GM18861 (cell line): ENCODE measurements at regions not wholly inside any gene's neighbourhood (a gene's known extent, or its start where the extent isn't known, plus 50 kb on each side); places are given as distances from the start of the nearest gene placed in this dataset.

Experiments used
- ATAC-seq: cut with Tn5 transposase; IDR thresholded peaks from one replicate; pipeline ENCODE4 v1.9.1; 2021; ENCODE audit not compliant: unreplicated experiment

DNA sequence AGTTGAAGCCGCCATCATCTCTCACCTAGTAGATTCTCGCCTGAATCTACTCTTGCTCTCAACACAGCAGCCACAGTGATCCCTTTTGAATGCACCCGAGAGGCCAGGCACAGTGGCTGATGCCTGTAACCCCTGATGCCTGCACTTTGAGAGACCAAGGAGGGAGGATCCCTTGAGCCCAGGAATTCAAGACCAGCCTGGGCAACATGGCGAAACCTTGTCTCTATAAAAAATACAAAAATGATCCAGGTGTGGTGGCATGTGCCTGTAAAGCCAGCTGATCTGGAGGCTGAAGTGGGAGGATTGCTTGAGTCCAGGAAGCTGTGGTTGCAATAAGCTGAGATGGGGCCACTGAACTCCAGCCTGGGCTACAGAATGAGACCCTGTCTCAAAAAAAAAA lies 60.3 kb upstream of the EML4 start:
- ATAC-seq, result no peak

DNA sequence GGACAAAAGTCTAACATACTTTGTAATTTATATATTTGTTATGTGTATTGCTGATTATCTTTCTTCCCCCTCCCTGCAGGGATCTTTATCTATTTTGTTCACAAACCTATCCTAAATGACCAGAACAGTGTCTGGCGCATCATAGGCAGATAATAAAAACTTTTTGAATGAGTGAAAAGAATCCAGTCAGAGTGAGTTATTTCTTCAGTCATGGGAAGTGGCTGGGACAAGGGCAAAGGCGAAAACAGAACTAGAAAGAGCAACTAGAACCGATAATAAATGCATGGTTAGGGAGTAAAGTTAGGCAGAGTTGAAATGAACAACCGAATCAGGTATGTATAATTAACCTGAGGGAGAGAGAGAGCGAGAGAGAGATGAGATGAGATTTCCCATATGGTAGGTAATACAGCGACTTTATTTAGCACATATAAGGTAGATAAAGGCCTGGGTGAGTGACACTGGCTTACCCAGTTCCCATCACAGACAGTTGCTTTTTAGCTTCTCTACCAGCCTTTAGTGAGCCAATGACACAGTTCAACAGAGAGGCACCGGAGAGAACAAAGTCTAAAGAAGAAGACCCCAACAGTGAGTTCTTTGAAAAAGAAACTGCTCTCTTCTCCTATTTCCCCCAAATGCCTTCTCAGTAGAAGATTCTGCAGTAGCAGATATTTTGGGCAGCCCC lies 59.1 kb upstream of the EML4 start:
- ATAC-seq, result no peak

DNA sequence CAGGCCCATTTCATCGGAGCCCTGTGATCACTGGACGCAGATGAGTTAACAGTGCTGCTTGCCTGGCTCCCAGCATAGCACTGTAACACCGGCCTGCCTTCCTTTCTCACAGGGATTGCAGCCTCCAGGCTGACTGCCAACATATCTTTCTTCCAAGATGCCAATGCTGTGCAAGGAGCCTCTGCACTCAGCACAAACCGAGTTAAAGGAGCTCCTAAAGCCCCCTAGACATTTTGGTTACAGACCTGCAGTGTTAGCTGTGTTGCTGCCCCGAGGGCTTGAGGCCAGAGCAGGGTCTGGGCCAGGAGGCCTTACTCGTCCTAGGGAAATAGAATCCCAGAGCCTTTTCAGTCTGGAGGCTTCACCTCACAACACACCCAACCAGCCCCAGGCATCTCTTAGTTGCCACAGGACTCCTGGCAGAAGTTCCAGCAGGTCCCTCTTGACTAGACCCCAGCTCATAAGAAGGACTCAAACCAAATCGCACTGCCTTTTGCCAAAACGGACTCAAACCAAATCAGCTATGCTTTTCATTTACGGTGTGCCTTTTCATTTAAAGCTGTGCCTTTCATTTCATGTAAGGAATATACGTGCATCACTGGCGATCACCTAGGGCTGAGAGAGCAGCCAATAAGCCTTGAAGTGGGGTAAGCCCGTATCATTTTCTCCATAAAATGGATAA lies 58.4 kb upstream of the EML4 start:
- ATAC-seq, result no peak

DNA sequence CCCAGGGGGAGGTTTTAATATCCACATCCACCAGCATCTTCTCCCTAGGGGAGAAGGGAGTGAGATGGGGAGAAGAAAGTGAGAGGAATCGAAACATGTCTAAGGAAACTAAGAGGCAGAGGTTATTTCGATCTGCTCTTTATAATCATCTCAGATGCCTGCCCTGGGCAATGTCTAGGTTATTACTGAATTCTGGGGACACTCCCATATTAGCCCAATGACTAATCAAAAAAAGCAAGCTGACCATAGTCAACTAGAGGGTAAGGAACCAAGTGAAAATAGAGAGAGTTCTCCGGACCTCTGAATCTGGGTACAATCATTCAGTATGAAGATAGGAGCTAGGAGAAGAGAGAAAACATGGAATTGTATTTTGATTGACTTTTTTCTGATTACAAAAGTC lies 56.7 kb upstream of the EML4 start:
- no peak for ATAC-seq

DNA sequence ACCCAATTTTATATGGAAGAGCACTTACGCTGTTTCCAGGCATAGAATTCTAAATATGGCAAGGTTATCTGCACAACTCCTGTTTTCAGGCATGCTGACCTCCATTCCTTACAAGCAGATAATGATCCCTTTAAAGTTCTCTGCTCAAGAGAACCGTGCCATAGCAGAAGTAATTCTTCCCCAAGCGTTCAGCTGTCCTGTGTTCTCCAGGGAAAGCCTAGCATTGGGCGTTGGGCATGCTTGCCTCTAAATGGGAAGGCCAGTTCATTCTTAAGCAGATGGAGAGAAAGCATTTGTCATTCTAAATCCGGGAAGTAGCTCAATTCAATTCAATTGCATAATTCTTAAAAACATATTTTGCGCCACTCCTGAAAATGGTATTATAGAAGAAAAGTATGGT lies 55.7 kb upstream of the EML4 start:
- ATAC-seq, result no peak

DNA sequence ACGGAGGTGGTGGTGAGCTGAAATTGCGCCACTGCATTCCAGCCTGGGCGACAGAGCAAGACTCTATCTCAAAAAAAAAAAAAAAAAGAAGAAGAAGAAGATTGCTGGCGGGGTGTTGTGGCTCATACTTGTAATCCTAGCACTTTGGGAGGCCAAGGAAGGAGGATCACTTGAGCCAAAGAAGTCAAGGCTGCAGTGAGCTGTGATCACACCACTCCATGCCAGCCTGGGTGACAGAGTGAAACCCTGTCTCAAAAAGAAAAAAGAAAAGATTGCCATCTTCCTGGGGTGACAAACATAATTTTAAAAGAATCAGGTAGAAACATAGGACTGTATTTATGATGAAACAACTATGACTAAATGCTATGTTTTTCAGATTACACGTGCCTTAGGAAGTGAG lies 55.1 kb upstream of the EML4 start:
- ATAC-seq, result no peak

DNA sequence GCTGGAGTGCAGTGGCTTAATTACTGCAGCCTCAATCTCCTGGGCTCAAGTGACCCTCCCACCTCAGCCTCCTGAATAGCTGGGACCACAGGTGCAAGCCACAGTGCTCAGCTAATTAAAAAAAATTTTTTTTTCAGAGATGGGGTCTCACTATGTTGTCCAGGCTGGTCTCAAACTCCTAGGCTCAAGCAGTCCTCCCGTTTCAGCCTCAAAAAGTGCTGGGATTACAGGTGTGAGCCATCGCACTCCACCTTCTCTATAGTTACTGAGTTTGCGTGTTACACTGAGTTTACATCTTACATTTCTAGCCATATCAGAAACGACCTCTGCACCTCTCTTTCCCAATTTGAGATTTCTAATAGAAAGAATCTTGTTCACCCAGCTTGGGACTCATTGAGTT lies 53.6 kb upstream of the EML4 start:
- no peak for ATAC-seq

DNA sequence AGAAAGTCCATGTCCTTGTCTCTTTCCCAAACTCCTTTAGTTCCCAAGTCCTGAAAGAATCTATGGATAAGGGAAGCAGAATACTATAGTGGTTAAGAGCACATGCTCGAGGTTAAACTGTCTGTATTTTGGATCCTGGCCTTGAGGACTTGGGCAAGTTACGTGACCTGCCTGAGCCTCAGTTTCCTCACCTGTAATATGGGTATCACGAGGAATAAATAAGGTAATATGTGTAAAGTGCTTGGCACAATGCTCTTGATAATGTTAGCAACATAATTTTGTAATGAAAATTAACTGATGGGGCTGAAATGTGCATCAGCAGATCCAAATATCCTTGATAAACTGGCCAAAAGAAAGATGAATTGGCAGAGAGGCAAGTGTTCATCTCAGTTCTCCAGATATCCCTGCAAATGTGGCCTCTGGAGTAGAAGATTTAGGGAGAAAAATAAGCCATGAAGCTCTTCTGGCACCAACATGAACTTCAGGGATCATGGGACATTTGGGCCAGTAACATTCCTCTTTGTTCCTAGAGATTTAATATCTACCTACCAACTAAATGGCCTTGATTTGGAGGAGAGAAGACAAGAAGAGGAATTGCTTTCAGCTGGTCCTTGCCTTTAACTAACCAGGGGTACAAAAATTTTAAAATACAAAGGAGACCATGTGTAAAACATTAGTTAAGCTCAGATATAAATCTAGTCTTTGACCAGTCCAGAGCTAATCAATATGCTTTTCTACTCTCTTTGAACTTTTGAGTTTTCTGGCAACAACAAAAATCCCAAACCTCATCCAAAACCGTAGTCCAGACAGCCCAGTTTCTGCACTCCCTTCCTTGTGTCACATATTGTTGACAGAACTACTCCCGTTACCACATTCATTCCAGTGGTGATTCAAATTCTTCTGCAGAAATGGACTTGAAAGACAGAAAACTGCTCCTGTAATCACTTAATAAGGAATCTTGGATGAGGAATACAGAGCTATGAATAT lies 52.7 kb upstream of the EML4 start:
- ATAC-seq, result no peak

DNA sequence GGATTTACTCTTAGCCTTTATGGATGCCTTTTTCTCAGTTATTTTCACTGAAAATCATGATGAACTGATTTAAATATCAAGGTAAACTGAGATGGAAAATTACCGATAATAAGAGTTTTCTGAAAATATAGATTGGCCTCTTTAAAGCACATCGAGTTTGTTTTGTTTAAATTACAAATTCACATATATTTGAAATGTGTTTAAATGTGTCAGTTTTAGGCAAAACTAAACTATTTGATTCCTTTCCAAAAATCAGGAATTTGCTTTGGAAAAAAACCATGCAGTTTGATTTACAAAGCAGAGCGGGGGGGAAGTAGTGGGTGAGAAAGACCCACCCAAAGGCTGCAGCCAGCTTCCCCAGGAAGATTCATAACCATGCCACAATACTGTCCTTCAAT lies 52.0 kb upstream of the EML4 start:
- no peak for ATAC-seq

DNA sequence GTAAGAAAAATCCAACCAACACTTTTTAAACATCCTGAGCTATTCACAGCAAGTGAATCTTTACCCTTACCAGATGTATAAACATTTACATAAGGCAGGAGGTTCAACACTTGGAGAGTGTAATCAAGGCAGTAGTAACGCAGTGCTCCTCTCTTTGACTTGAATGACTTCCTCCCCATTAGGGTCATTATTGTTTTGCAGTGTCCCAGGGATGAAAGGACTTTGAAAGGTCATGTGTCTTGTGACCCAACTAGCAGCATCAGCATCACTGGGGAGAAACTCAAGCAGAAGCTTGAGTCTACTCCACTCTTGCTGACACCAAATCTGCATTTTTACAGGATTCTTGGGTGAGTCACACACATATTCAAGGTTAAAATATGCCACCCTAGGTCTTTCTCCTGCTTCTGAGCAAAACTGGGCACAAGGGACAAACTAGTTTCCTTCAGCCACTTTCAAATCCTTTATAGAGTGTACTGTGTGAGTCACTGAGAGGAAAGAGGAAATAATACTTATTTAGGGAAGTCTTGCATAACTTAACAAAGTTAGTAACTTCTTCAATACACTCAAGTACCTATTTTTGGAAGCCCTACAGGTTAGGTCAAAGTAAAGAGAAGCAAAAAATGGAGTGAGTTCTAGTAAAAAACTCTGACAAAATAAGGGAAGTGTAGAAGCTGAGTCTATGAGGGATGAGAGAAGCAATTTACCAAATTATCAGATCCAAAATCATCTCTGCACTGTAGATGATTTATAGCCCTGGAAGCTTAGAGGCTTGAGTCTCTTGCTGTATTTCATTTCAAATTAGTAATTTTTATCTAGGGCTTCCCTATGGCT lies 51.0 kb upstream of the EML4 start:
- peak; percentile 88 for ATAC-seq

DNA sequence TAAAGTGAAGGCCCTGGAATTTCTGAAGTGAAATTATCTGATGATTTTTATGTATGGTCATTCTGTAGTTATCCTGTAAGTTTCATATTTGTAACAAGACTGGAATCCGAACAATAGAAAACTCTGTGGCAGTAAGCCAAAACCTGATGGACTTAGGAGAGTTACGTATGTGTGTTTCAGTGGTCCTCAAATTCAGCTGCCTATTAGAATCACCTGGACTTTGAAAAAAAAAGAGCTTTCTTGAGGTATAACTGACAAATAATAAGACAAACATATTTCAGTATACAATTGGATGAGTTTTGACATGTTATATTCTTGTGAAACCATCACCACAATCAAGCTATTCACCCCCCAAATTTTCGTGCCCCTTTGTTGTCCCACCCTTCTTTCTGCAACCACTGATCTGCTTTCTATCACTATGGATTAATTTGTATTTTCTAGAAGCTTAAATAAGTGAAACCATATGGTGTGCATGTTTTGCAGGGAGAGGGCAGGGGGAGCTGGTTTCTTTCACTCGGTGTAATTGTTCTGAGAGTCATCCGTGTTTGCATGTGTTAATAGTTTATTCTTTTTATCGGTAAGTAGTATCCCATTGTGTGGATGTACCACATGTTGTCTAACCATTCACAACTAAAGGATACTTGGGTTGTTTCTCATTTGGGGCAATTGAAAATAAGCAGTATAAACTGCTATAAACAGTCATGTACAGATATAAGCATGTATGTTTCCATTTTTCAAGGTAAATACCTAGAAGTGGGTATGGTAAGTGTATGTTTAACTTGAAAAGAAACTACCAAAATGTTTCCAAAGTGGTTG lies 50.2 kb upstream of the EML4 start:
- ATAC-seq, result no peak
